NCI-H82 (cell line): ENCODE measurements at regions not wholly inside any gene's neighbourhood (a gene's known extent, or its start where the extent isn't known, plus 50 kb on each side); places are given as distances from the start of the nearest gene placed in this dataset.

Experiments used
- DNase-seq: peaks from one replicate; lab custom pipeline; 2025; lab: John Stamatoyannopoulos, UW

DNA sequence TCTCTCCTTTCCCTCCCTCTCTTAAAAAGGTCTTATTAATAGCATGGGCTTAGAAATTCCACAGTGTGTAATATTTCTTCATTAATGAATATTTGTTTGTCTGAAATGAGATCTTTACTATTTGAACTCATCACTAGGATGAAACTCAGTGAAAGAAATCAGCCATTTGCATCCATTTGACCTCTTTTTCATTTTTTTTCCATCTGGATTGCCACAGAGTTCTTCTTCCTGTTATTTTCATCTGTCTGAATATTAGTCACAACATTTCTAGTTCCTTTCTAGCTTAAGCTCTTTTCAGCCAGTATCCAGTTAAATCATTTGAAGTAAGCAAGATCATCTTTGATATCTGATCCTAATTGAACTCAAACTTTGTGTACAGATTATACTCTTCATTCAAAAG is 69.2 kb upstream of the PLS3 start:
- no peak for DNase-seq

GRCh38 chrX:115493015-115493414 is 68.0 kb upstream of the PLS3 start:
- DNase-seq, result no peak

GRCh38 chrX:115494161-115494560 is 66.8 kb upstream of the PLS3 start:
- DNase-seq, result peak; percentile 84

DNA sequence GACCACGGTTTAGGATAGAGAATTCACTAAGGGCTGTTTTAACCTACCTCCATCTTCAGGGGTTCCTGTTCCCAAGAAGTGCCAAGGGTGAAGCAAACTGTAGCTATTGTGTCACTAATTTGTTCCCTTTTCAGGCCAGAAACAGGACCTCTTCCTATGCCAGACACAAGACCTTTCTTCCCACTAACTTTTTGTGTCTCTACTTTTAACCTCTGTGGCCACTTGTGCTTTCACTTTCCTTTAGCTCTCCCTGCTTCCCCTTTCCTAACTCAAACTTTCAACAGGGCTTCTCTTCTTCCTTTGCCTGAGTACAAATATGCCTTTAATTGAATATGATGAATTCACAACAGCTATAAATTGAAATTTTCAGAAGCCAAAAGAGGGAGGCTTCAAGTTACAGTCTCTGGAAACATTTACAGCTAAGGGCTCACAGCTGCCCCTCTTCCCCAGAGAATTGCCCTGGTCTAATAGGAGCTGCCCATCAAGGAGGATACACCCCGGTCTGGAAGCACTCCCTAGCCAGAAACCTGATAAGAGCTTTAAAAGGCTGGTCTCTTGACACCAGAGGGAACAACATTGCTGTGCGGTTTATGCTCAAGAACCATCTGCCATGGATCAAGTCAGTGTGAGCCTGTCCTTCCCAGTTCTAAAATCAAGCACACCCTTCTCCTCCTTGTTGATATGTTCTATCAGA is 61.7 kb upstream of the PLS3 start:
- DNase-seq, result peak; percentile 72

GRCh38 chrX:115503099-115503498 is 57.9 kb upstream of the PLS3 start:
- DNase-seq, result no peak

- DNase-seq, result no peak
These were observed 56.8 kb upstream of the PLS3 start for GRCh38 chrX:115504167-115504566.
